Neutrophil (primary cell): ENCODE measurements at regions not wholly inside any gene's neighbourhood (a gene's known extent, or its start where the extent isn't known, plus 50 kb on each side); places are given as distances from the start of the nearest gene placed in this dataset.

ENCODE experiments used
- H3K27ac ChIP-seq: fragments of 200-600 bp; sonication (generic); 2 replicates; pipeline ENCODE4 v1.5.1; 2016; ENCODE audit warnings: mild to moderate bottlenecking, moderate library complexity
- H3K27me3 ChIP-seq: fragments of 200-600 bp; sonication (generic); 2 replicates; pipeline ENCODE4 v1.6.0; 2016; ENCODE audit warnings: mild to moderate bottlenecking
- H3K36me3 ChIP-seq: fragments of 200-600 bp; sonication (generic); 2 replicates; pipeline ENCODE4 v1.5.1; 2017
- H3K4me1 ChIP-seq, 2 experiments: fragments of 200-600 bp in 1 of 2; sonication (generic) in 1 of 2; 1 replicate in 1 of 2; 2 replicates in 1 of 2; pipeline versions ENCODE4 v1.5.1 to v1.6.1; 2013 to 2016; ENCODE audit warnings: low read depth in 1 of 2, low read length in 1 of 2, mild to moderate bottlenecking in 1 of 2, moderate library complexity in 1 of 2; ENCODE audit not compliant: control insufficient read depth in 1 of 2, insufficient read depth in 1 of 2
- H3K4me3 ChIP-seq, 2 experiments: fragments of 200-600 bp in 1 of 2; sonication (generic) in 1 of 2; 1 replicate in 1 of 2; 2 replicates in 1 of 2; pipeline ENCODE4 v1.5.1; 2013 to 2016; ENCODE audit warnings: low read depth in 1 of 2, low read length in 1 of 2, mild to moderate bottlenecking in 1 of 2, moderate library complexity in 1 of 2
- H3K9me3 ChIP-seq: fragments of 200-600 bp; sonication (generic); 2 replicates; pipeline ENCODE4 v1.5.1; 2016
- TF ChIP-seq, protein P1 (sequence below): fragments of 200-600 bp; sonication (generic); IDR thresholded peaks from 2 replicates; pipeline ENCODE4 v1.5.1; 2016; ENCODE audit warnings: antibody characterized with exemption

- no peaks in the 10 kb centered on the region for H3K4me1 ChIP-seq
- H3K4me3 ChIP-seq: no peak overlapping the region
- H3K27ac ChIP-seq: no peak overlapping the region
- TF ChIP-seq, protein P1, sequence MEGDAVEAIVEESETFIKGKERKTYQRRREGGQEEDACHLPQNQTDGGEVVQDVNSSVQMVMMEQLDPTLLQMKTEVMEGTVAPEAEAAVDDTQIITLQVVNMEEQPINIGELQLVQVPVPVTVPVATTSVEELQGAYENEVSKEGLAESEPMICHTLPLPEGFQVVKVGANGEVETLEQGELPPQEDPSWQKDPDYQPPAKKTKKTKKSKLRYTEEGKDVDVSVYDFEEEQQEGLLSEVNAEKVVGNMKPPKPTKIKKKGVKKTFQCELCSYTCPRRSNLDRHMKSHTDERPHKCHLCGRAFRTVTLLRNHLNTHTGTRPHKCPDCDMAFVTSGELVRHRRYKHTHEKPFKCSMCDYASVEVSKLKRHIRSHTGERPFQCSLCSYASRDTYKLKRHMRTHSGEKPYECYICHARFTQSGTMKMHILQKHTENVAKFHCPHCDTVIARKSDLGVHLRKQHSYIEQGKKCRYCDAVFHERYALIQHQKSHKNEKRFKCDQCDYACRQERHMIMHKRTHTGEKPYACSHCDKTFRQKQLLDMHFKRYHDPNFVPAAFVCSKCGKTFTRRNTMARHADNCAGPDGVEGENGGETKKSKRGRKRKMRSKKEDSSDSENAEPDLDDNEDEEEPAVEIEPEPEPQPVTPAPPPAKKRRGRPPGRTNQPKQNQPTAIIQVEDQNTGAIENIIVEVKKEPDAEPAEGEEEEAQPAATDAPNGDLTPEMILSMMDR: no peak
- H3K27me3 ChIP-seq: no peaks in the 10 kb centered on the region
- no peaks in the 10 kb centered on the region for H3K9me3 ChIP-seq
- H3K36me3 ChIP-seq: no peaks in the 10 kb centered on the region
Measured at GRCh38 chr2:21253311-21254027, 129.7 kb downstream of the TDRD15 start.

DNA sequence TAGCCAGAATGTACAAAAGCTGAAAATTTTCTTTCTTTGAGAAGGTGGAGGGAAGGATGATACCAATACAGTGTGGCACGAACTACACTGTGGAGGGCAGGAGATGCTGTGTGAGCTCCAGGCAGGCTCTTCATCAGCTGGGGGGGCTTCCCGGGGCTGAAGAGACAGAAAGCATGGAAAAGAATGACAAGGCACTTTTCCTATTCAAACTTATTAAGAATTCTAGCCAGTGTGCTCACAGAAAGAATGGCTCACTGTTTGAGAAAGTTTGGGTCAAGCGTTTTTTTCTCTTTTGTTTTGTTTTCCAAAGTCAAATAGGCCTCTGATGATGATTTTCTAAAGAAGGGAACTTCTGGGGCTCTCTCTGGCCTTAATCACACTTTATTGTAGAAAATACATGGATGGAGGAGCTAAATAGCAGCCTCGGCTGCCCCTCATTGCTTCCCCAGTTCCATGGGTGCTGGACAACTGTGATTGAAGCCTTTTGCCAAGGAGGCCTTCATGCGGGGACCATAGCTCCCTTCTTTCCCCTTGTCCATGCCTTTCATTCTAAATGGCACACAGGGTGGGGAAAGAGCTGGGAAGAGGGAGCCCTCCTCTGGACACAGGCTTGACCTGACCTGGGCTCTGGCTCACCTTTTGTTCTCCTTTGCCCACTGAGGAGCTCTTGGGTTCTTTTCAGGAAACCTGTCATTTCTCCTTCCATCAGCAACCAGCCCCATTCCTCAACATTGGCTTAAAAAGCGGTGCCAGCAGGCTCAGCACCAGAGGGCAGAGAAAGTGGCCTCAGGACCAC lies 130.6 kb downstream of the TDRD15 start:
- TF ChIP-seq, protein P1: no peak
- no peak overlapping the region for H3K4me3 ChIP-seq
- no peaks in the 10 kb centered on the region for H3K36me3 ChIP-seq
- H3K4me1 ChIP-seq: no peaks in the 10 kb centered on the region
- no peak overlapping the region for H3K27ac ChIP-seq
- no peaks in the 10 kb centered on the region for H3K27me3 ChIP-seq
- H3K9me3 ChIP-seq: no peaks in the 10 kb centered on the region

GRCh38 chr2:21256006-21256405 lies 132.2 kb downstream of the TDRD15 start:
- Histone ChIP-seq H3K4me1 (no peaks in the 10 kb centered on the region), H3K27me3 (no peaks in the 10 kb centered on the region), H3K36me3 (no peaks in the 10 kb centered on the region), H3K9me3 (no peaks in the 10 kb centered on the region), H3K4me3 (no peak overlapping the region), H3K27ac (no peak overlapping the region)
- TF ChIP-seq, protein P1: no peak

DNA sequence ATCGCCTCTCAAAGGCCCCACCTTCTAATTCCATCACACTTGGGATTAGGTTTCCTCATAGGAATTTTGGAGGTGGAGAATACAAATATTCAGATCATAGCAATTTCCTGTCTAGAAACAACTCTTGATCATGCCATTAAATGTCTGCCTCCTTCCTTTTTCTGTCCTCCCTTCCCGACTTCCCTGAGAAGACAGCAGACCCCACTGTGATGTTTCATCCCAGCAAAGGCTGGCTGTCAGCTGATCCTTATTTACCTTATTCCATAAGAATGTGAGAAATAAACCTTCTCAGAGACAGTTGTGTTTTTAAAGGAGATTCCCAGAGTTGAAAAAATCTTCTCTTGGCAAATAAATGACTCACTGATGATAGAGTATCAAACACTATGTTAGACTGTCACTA lies 133.9 kb downstream of the TDRD15 start:
- no peaks in the 10 kb centered on the region for H3K27me3 ChIP-seq
- no peak overlapping the region for H3K27ac ChIP-seq
- no peaks in the 10 kb centered on the region for H3K4me1 ChIP-seq
- H3K9me3 ChIP-seq: no peaks in the 10 kb centered on the region
- TF ChIP-seq, protein P1: no peak
- H3K36me3 ChIP-seq: no peaks in the 10 kb centered on the region
- no peak overlapping the region for H3K4me3 ChIP-seq

- H3K4me1 ChIP-seq: no peaks in the 10 kb centered on the region
- H3K9me3 ChIP-seq: no peaks in the 10 kb centered on the region
- no peak overlapping the region for H3K27ac ChIP-seq
- TF ChIP-seq, protein P1: no peak
- H3K36me3 ChIP-seq: no peaks in the 10 kb centered on the region
- H3K4me3 ChIP-seq: no peak overlapping the region
- no peaks in the 10 kb centered on the region for H3K27me3 ChIP-seq
Measured at GRCh38 chr2:21258082-21258481, 134.3 kb downstream of the TDRD15 start.
